ENCODE measurements at regions not wholly inside any gene's neighbourhood (a gene's known extent, or its start where the extent isn't known, plus 50 kb on each side); places are given as distances from the start of the nearest gene placed in this dataset.
A peak's percentile ranks its signal among the peaks of the same experiment; 100 is the strongest.

GRCh38 chr14:62409626-62410300, 635.5 kb downstream of the KCNH5 start:
- Histone ChIP-seq H3K27me3 (no peaks in the 10 kb centered on the region), H3K36me3 (no peaks in the 10 kb centered on the region), H3K9me3 (no peaks in the 10 kb centered on the region), H3K27ac (no peak overlapping the region), H3K4me3 (no peak overlapping the region), H3K4me1 (no peaks in the 10 kb centered on the region)
- ATAC-seq (no peak), DNase-seq (no peak)
- intact Hi-C loops (cut with DNase I) = no loop called here
- TF ChIP-seq, protein P1, sequence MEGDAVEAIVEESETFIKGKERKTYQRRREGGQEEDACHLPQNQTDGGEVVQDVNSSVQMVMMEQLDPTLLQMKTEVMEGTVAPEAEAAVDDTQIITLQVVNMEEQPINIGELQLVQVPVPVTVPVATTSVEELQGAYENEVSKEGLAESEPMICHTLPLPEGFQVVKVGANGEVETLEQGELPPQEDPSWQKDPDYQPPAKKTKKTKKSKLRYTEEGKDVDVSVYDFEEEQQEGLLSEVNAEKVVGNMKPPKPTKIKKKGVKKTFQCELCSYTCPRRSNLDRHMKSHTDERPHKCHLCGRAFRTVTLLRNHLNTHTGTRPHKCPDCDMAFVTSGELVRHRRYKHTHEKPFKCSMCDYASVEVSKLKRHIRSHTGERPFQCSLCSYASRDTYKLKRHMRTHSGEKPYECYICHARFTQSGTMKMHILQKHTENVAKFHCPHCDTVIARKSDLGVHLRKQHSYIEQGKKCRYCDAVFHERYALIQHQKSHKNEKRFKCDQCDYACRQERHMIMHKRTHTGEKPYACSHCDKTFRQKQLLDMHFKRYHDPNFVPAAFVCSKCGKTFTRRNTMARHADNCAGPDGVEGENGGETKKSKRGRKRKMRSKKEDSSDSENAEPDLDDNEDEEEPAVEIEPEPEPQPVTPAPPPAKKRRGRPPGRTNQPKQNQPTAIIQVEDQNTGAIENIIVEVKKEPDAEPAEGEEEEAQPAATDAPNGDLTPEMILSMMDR (IDR thresholded peaks at IDR 0.05) = no peak

- ATAC-seq = peak; percentile 80
Observed at GRCh38 chr14:62420847-62421246, 624.4 kb downstream of the KCNH5 start.

GRCh38 chr14:62428429-62429203, 616.6 kb downstream of the KCNH5 start:
- Histone ChIP-seq H3K9me3 (peaks cover 3% of the 10 kb centered on the region), H3K27ac (no peak overlapping the region), H3K4me3 (no peak overlapping the region), H3K27me3 (no peaks in the 10 kb centered on the region), H3K36me3 (no peaks in the 10 kb centered on the region), H3K4me1 (no peaks in the 10 kb centered on the region)
- TF ChIP-seq, protein P1 (IDR thresholded peaks at IDR 0.05) = no peak
- DNase-seq = no peak
- intact Hi-C loops (cut with DNase I) = no loop called here
- ATAC-seq = no peak

More at GRCh38 chr14:62420847-62421246, 624.4 kb downstream of the KCNH5 start:
- intact Hi-C loops (cut with DNase I) = no loop called here
- no peaks in the 10 kb centered on the region for H3K9me3 ChIP-seq
- TF ChIP-seq, protein P1 (IDR thresholded peaks at IDR 0.05) = no peak
- no peak for DNase-seq
- no peaks in the 10 kb centered on the region for H3K27me3 ChIP-seq
- no peaks in the 10 kb centered on the region for H3K4me1 ChIP-seq
- no peak overlapping the region for H3K27ac ChIP-seq
- no peaks in the 10 kb centered on the region for H3K36me3 ChIP-seq
- H3K4me3 ChIP-seq = no peak overlapping the region

- Histone ChIP-seq H3K27me3 (no peaks in the 10 kb centered on the region), H3K27ac (no peak overlapping the region), H3K36me3 (no peaks in the 10 kb centered on the region), H3K4me1 (no peaks in the 10 kb centered on the region), H3K9me3 (peaks cover 3% of the 10 kb centered on the region), H3K4me3 (no peak overlapping the region)
- DNase-seq = no peak
- intact Hi-C loops (cut with DNase I) = no loop called here
- no peak for ATAC-seq
- TF ChIP-seq, protein P1 (IDR thresholded peaks at IDR 0.05) = no peak
Observed at GRCh38 chr14:62429683-62430082, 615.6 kb downstream of the KCNH5 start.

- DNase-seq (no peak), ATAC-seq (no peak)
- no peaks in the 10 kb centered on the region for H3K27me3 ChIP-seq
- intact Hi-C loops (cut with DNase I) = no loop called here
- no peak overlapping the region for H3K27ac ChIP-seq
- no peaks in the 10 kb centered on the region for H3K4me1 ChIP-seq
- no peaks in the 10 kb centered on the region for H3K36me3 ChIP-seq
- H3K4me3 ChIP-seq = no peak overlapping the region
- TF ChIP-seq, protein P1 (IDR thresholded peaks at IDR 0.05) = no peak
- peaks cover 3% of the 10 kb centered on the region for H3K9me3 ChIP-seq
Observed at GRCh38 chr14:62431496-62431895, 613.8 kb downstream of the KCNH5 start.

All from upper lobe of right lung (tissue), 1 donor.